ENCODE measurements at regions not wholly inside any gene's neighbourhood (a gene's known extent, or its start where the extent isn't known, plus 50 kb on each side); places are given as distances from the start of the nearest gene placed in this dataset.
"Not testable (repeated sequence)": the region's sequence is repeated elsewhere in the genome, so short reads cannot be mapped to it uniquely, and the experiment has no call there.

- no peaks in the 10 kb centered on the region for H3K79me2 ChIP-seq (ENCODE audit: low read length)
- no peak for DNase-seq
- H4K20me1 ChIP-seq (ENCODE audit: insufficient read depth, low read depth, low read length) = no peaks in the 10 kb centered on the region
- no peaks in the 10 kb centered on the region for H3K4me1 ChIP-seq (ENCODE audit: low read length)
- H3K9me3 ChIP-seq (ENCODE audit: low read length) = no peaks in the 10 kb centered on the region
- no peak overlapping the region for H3K27ac ChIP-seq (ENCODE audit: low read length)
- no peak overlapping the region for H3K4me2 ChIP-seq (ENCODE audit: low read depth, low read length, poor library complexity, severe bottlenecking)
- H3K36me3 ChIP-seq (ENCODE audit: insufficient read depth, low read length) = no peaks in the 10 kb centered on the region
- H3K9ac ChIP-seq (ENCODE audit: low read length) = no peak overlapping the region
- no peaks in the 10 kb centered on the region for H3K9me2 ChIP-seq (replicated peaks; ENCODE audit: insufficient read depth, low read length)
- H2AFZ ChIP-seq (ENCODE audit: low read length) = no peak overlapping the region
- H3K4me3 ChIP-seq (ENCODE audit: low read length) = no peak overlapping the region
- H3K27me3 ChIP-seq (ENCODE audit: low read length) = no peaks in the 10 kb centered on the region
Measured at GRCh38 chr4:147222906-147223305, 258.0 kb upstream of the EDNRA start.

GRCh38 chr4:147223576-147223975, 257.3 kb upstream of the EDNRA start:
- H4K20me1 ChIP-seq (ENCODE audit: insufficient read depth, low read depth, low read length) = no peaks in the 10 kb centered on the region
- no peak for DNase-seq
- no peaks in the 10 kb centered on the region for H3K79me2 ChIP-seq (ENCODE audit: low read length)
- no peak overlapping the region for H3K9ac ChIP-seq (ENCODE audit: low read length)
- no peaks in the 10 kb centered on the region; the same call in 1 of the 2 replicates for H3K27me3 ChIP-seq (ENCODE audit: low read length)
- H3K4me2 ChIP-seq (ENCODE audit: low read depth, low read length, poor library complexity, severe bottlenecking) = no peak overlapping the region
- no peaks in the 10 kb centered on the region for H3K9me3 ChIP-seq (ENCODE audit: low read length)
- H3K4me1 ChIP-seq (ENCODE audit: low read length) = no peaks in the 10 kb centered on the region
- no peaks in the 10 kb centered on the region for H3K36me3 ChIP-seq (ENCODE audit: insufficient read depth, low read length)
- H2AFZ ChIP-seq (ENCODE audit: low read length) = no peak overlapping the region
- H3K9me2 ChIP-seq (replicated peaks; ENCODE audit: insufficient read depth, low read length) = no peaks in the 10 kb centered on the region; the same call in 1 of the 2 replicates
- no peak overlapping the region for H3K4me3 ChIP-seq (ENCODE audit: low read length)
- H3K27ac ChIP-seq (ENCODE audit: low read length) = no peak overlapping the region

GRCh38 chr4:147236806-147237205, 244.1 kb upstream of the EDNRA start:
- Histone ChIP-seq H3K27ac (ENCODE audit: low read length) (no peak overlapping the region), H3K79me2 (ENCODE audit: low read length) (no peaks in the 10 kb centered on the region), H3K36me3 (ENCODE audit: insufficient read depth, low read length) (no peaks in the 10 kb centered on the region), H3K9me3 (ENCODE audit: low read length) (no peaks in the 10 kb centered on the region), H3K4me2 (ENCODE audit: low read depth, low read length, poor library complexity, severe bottlenecking) (no peak overlapping the region), H4K20me1 (ENCODE audit: insufficient read depth, low read depth, low read length) (no peaks in the 10 kb centered on the region), H3K9me2 (replicated peaks; ENCODE audit: insufficient read depth, low read length) (0 out of 2 replicates have a peak, but pooled peaks cover 4% of the 10 kb centered on the region), H3K27me3 (ENCODE audit: low read length) (no peaks in the 10 kb centered on the region), H3K4me1 (ENCODE audit: low read length) (no peaks in the 10 kb centered on the region), H3K4me3 (ENCODE audit: low read length) (no peak overlapping the region), H3K9ac (ENCODE audit: low read length) (no peak overlapping the region), H2AFZ (ENCODE audit: low read length) (no peak overlapping the region)
- no peak for DNase-seq

- no peak overlapping the region for H3K9ac ChIP-seq (ENCODE audit: low read length)
- no peaks in the 10 kb centered on the region for H3K36me3 ChIP-seq (ENCODE audit: insufficient read depth, low read length)
- DNase-seq = no peak
- no peak overlapping the region for H3K4me2 ChIP-seq (ENCODE audit: low read depth, low read length, poor library complexity, severe bottlenecking)
- H2AFZ ChIP-seq (ENCODE audit: low read length) = no peak overlapping the region
- H3K27ac ChIP-seq (ENCODE audit: low read length) = no peak overlapping the region
- H3K27me3 ChIP-seq (ENCODE audit: low read length) = no peaks in the 10 kb centered on the region
- no peaks in the 10 kb centered on the region for H3K9me3 ChIP-seq (ENCODE audit: low read length)
- H3K79me2 ChIP-seq (ENCODE audit: low read length) = no peaks in the 10 kb centered on the region
- H3K9me2 ChIP-seq (replicated peaks; ENCODE audit: insufficient read depth, low read length) = 0 out of 2 replicates have a peak, but pooled peaks cover 4% of the 10 kb centered on the region
- H4K20me1 ChIP-seq (ENCODE audit: insufficient read depth, low read depth, low read length) = no peaks in the 10 kb centered on the region
- no peaks in the 10 kb centered on the region for H3K4me1 ChIP-seq (ENCODE audit: low read length)
- no peak overlapping the region for H3K4me3 ChIP-seq (ENCODE audit: low read length)
Measured at GRCh38 chr4:147244786-147245185, 236.1 kb upstream of the EDNRA start.

GRCh38 chr4:147246096-147246495, 234.8 kb upstream of the EDNRA start:
- Histone ChIP-seq H3K36me3 (ENCODE audit: insufficient read depth, low read length) (no peaks in the 10 kb centered on the region), H2AFZ (ENCODE audit: low read length) (no peak overlapping the region), H3K4me2 (ENCODE audit: low read depth, low read length, poor library complexity, severe bottlenecking) (no peak overlapping the region), H3K79me2 (ENCODE audit: low read length) (no peaks in the 10 kb centered on the region), H3K9me3 (ENCODE audit: low read length) (no peaks in the 10 kb centered on the region), H3K4me3 (ENCODE audit: low read length) (no peak overlapping the region), H3K27ac (ENCODE audit: low read length) (no peak overlapping the region), H3K4me1 (ENCODE audit: low read length) (no peaks in the 10 kb centered on the region), H3K27me3 (ENCODE audit: low read length) (no peaks in the 10 kb centered on the region), H4K20me1 (ENCODE audit: insufficient read depth, low read depth, low read length) (no peaks in the 10 kb centered on the region), H3K9me2 (replicated peaks; ENCODE audit: insufficient read depth, low read length) (0 out of 2 replicates have a peak, but pooled peaks cover 4% of the 10 kb centered on the region), H3K9ac (ENCODE audit: low read length) (no peak overlapping the region)
- DNase-seq = no peak

GRCh38 chr4:147246528-147246927, 234.4 kb upstream of the EDNRA start:
- H3K36me3 ChIP-seq (ENCODE audit: insufficient read depth, low read length); H3K4me1 ChIP-seq (ENCODE audit: low read length); H2AFZ ChIP-seq (ENCODE audit: low read length); H4K20me1 ChIP-seq (ENCODE audit: insufficient read depth, low read depth, low read length); H3K9ac ChIP-seq (ENCODE audit: low read length); H3K27ac ChIP-seq (ENCODE audit: low read length); H3K4me2 ChIP-seq (ENCODE audit: low read depth, low read length, poor library complexity, severe bottlenecking); H3K9me2 ChIP-seq (replicated peaks; ENCODE audit: insufficient read depth, low read length); DNase-seq; H3K4me3 ChIP-seq (ENCODE audit: low read length); H3K79me2 ChIP-seq (ENCODE audit: low read length); H3K9me3 ChIP-seq (ENCODE audit: low read length); H3K27me3 ChIP-seq (ENCODE audit: low read length): not testable (repeated sequence)

- Histone ChIP-seq H2AFZ (ENCODE audit: low read length) (no peak overlapping the region), H3K9me2 (replicated peaks; ENCODE audit: insufficient read depth, low read length) (no peaks in the 10 kb centered on the region), H3K36me3 (ENCODE audit: insufficient read depth, low read length) (no peaks in the 10 kb centered on the region), H4K20me1 (ENCODE audit: insufficient read depth, low read depth, low read length) (no peaks in the 10 kb centered on the region), H3K79me2 (ENCODE audit: low read length) (no peaks in the 10 kb centered on the region), H3K9ac (ENCODE audit: low read length) (no peak overlapping the region), H3K4me2 (ENCODE audit: low read depth, low read length, poor library complexity, severe bottlenecking) (no peak overlapping the region), H3K4me1 (ENCODE audit: low read length) (no peaks in the 10 kb centered on the region), H3K27me3 (ENCODE audit: low read length) (no peaks in the 10 kb centered on the region), H3K4me3 (ENCODE audit: low read length) (no peak overlapping the region), H3K9me3 (ENCODE audit: low read length) (no peaks in the 10 kb centered on the region), H3K27ac (ENCODE audit: low read length) (no peak overlapping the region)
- DNase-seq = no peak
Measured at GRCh38 chr4:147247579-147247978, 233.3 kb upstream of the EDNRA start.

GRCh38 chr4:147250062-147250461, 230.8 kb upstream of the EDNRA start:
- H3K4me2 ChIP-seq (ENCODE audit: low read depth, low read length, poor library complexity, severe bottlenecking) = no peak overlapping the region
- H2AFZ ChIP-seq (ENCODE audit: low read length) = no peak overlapping the region
- H4K20me1 ChIP-seq (ENCODE audit: insufficient read depth, low read depth, low read length) = no peaks in the 10 kb centered on the region
- no peaks in the 10 kb centered on the region for H3K79me2 ChIP-seq (ENCODE audit: low read length)
- DNase-seq = no peak
- H3K9ac ChIP-seq (ENCODE audit: low read length) = no peak overlapping the region
- H3K27ac ChIP-seq (ENCODE audit: low read length) = no peak overlapping the region
- H3K9me3 ChIP-seq (ENCODE audit: low read length) = no peaks in the 10 kb centered on the region
- H3K9me2 ChIP-seq (replicated peaks; ENCODE audit: insufficient read depth, low read length) = no peaks in the 10 kb centered on the region
- no peaks in the 10 kb centered on the region for H3K36me3 ChIP-seq (ENCODE audit: insufficient read depth, low read length)
- no peak overlapping the region for H3K4me3 ChIP-seq (ENCODE audit: low read length)
- no peaks in the 10 kb centered on the region for H3K4me1 ChIP-seq (ENCODE audit: low read length)
- no peaks in the 10 kb centered on the region for H3K27me3 ChIP-seq (ENCODE audit: low read length)

GRCh38 chr4:147255268-147255667, 225.6 kb upstream of the EDNRA start:
- H3K9ac ChIP-seq (ENCODE audit: low read length); H3K36me3 ChIP-seq (ENCODE audit: insufficient read depth, low read length); H3K9me2 ChIP-seq (replicated peaks; ENCODE audit: insufficient read depth, low read length); DNase-seq; H4K20me1 ChIP-seq (ENCODE audit: insufficient read depth, low read depth, low read length); H3K4me2 ChIP-seq (ENCODE audit: low read depth, low read length, poor library complexity, severe bottlenecking); H3K9me3 ChIP-seq (ENCODE audit: low read length); H3K79me2 ChIP-seq (ENCODE audit: low read length); H3K27me3 ChIP-seq (ENCODE audit: low read length); H3K27ac ChIP-seq (ENCODE audit: low read length); H2AFZ ChIP-seq (ENCODE audit: low read length); H3K4me1 ChIP-seq (ENCODE audit: low read length); H3K4me3 ChIP-seq (ENCODE audit: low read length): not testable (repeated sequence)
